ENCODE measurements at regions not wholly inside any gene's neighbourhood (a gene's known extent, or its start where the extent isn't known, plus 50 kb on each side); places are given as distances from the start of the nearest gene placed in this dataset.

- Histone ChIP-seq H3K27ac (no peak overlapping the region), H3K9me3 (peaks cover 0 to 8% (median 0%) of the 10 kb centered on the region in 12 donors), H3K4me1 (no peaks in the 10 kb centered on the region), H3K4me3 (no peak overlapping the region), H3K27me3 (peaks cover 0 to 49% (median 6%) of the 10 kb centered on the region in 9 donors), H3K36me3 (no peaks in the 10 kb centered on the region)
- no peak for TF ChIP-seq CTCF (IDR thresholded peaks at IDR 0.05)
- WGBS, 4 donors = 88 to 100% (median 96%) methylated on average over 2 of the region's 2 CpGs
- intact Hi-C loops (cut with DNase I) = loop anchor here in 1 of 10 donors (10.0 kb wide), 1 partner anchor 224 kb away; no protein-coding TSS in a partner anchor
- no peak for DNase-seq
- ATAC-seq = no peak
These were observed 94.3 kb upstream of the FOXA2 start for GRCh38 chr20:22678678-22679077.

- intact Hi-C loops (cut with DNase I) = loop anchor here in 1 of 10 donors (10.0 kb wide), 1 partner anchor 224 kb away; no protein-coding TSS in a partner anchor
- H3K27ac ChIP-seq = no peak overlapping the region
- H3K4me1 ChIP-seq = peaks cover 0 to 5% (median 0%) of the 10 kb centered on the region in 12 donors
- H3K4me3 ChIP-seq = no peak overlapping the region
- H3K36me3 ChIP-seq = no peaks in the 10 kb centered on the region
- DNase-seq = no peak
- peaks cover 0 to 8% (median 0%) of the 10 kb centered on the region in 12 donors for H3K9me3 ChIP-seq
- ATAC-seq = no peak
- no peak for TF ChIP-seq POLR2A (IDR thresholded peaks at IDR 0.05)
- no peak for TF ChIP-seq CTCF (IDR thresholded peaks at IDR 0.05)
- peaks cover 0 to 47% (median 6%) of the 10 kb centered on the region in 9 donors for H3K27me3 ChIP-seq
- WGBS, 4 donors = 74 to 92% (median 77%) methylated on average over 4 of the region's 4 CpGs
These were observed 94.8 kb upstream of the FOXA2 start for GRCh38 chr20:22679197-22679596.

GRCh38 chr20:22680031-22680740 is 95.8 kb upstream of the FOXA2 start:
- no peaks in the 10 kb centered on the region for H3K36me3 ChIP-seq
- ATAC-seq (no peak), DNase-seq (no peak)
- intact Hi-C loops (cut with DNase I) = loop anchor here in 5 of 10 donors (5.0 to 10.0 kb wide), 4 partner anchors 225 to 765 kb away; no protein-coding TSS in a partner anchor
- peaks cover 0 to 46% (median 6%) of the 10 kb centered on the region in 9 donors for H3K27me3 ChIP-seq
- H3K4me1 ChIP-seq = peaks cover 0 to 10% (median 4%) of the 10 kb centered on the region in 12 donors
- H3K27ac ChIP-seq = no peak overlapping the region
- peaks cover 0 to 8% (median 0%) of the 10 kb centered on the region in 12 donors for H3K9me3 ChIP-seq
- no peak for TF ChIP-seq CTCF (IDR thresholded peaks at IDR 0.05)
- no peak for TF ChIP-seq POLR2A (IDR thresholded peaks at IDR 0.05)
- WGBS, 4 donors = 56 to 61% (median 59%) methylated on average over 9 of the region's 9 CpGs
- H3K4me3 ChIP-seq = no peak overlapping the region

- WGBS, 4 donors = 75 to 82% (median 81%) methylated on average over 4 of the region's 4 CpGs
- peaks cover 0 to 35% (median 6%) of the 10 kb centered on the region in 9 donors for H3K27me3 ChIP-seq
- H3K4me1 ChIP-seq = peaks cover 0 to 10% (median 4%) of the 10 kb centered on the region in 12 donors
- H3K36me3 ChIP-seq = no peaks in the 10 kb centered on the region
- no peak for TF ChIP-seq POLR2A (IDR thresholded peaks at IDR 0.05)
- intact Hi-C loops (cut with DNase I) = loop anchor here in 6 of 10 donors (2.0 to 10.0 kb wide), 7 partner anchors 227 to 763 kb away; no protein-coding TSS in a partner anchor
- no peak overlapping the region for H3K27ac ChIP-seq
- H3K4me3 ChIP-seq = no peak overlapping the region
- DNase-seq = no peak
- H3K9me3 ChIP-seq = peaks cover 0 to 8% (median 0%) of the 10 kb centered on the region in 12 donors
- ATAC-seq = no peak
These were observed 97.3 kb upstream of the FOXA2 start for GRCh38 chr20:22681591-22682248.

Measured in heart left ventricle (tissue), 16 donors.